Common myeloid progenitor, CD34-positive (primary cell): ENCODE measurements at regions not wholly inside any gene's neighbourhood (a gene's known extent, or its start where the extent isn't known, plus 50 kb on each side); places are given as distances from the start of the nearest gene placed in this dataset.

Experiments
- CTCF ChIA-PET: fragments of 350-600 bp; sonication (Branson Sonifier 250); formaldehyde crosslinking; loops from one replicate; lab custom pipeline; 2021; ENCODE audit warnings: antibody characterized with exemption; lab: Charles Lee
- POLR2A ChIA-PET: fragments of 350-600 bp; sonication (Branson Sonifier 250); formaldehyde crosslinking; loops from one replicate; lab custom pipeline; 2021; ENCODE audit warnings: antibody characterized with exemption; lab: Charles Lee
- DNase-seq, 3 donors: peaks; one replicate each; pipeline versions ENCODE4 v3.0.0 to v3.0.0-alpha.2; 2013
- H3K27ac ChIP-seq, 2 experiments: 1 replicate in 1 of 2; 2 replicates in 1 of 2; pipeline ENCODE4 v1.7.0; 2013; ENCODE audit warnings: inconsistent platforms in 2 of 2, low read length in 2 of 2, mild to moderate bottlenecking in 2 of 2, low read depth in 1 of 2, moderate library complexity in 1 of 2; ENCODE audit not compliant: severe bottlenecking in 2 of 2, insufficient read depth in 1 of 2, poor library complexity in 1 of 2
- H3K27me3 ChIP-seq, 5 experiments: replicated peaks in 2 of 5; 1 replicate in 3 of 5; 2 replicates in 2 of 5; pipeline versions ENCODE4 v1.6.1 to v1.7.0; 2013; ENCODE audit warnings: low read length in 4 of 5, mild to moderate bottlenecking in 2 of 5, moderate library complexity in 2 of 5, inconsistent platforms in 1 of 5; ENCODE audit not compliant: insufficient read depth in 5 of 5, control insufficient read depth in 4 of 5
- H3K36me3 ChIP-seq, 4 experiments: 1 replicate in 2 of 4; 2 replicates in 2 of 4; pipeline versions ENCODE4 v1.6.1 to v1.7.0; 2013; ENCODE audit warnings: low read length in 3 of 4, control low read depth in 1 of 4, mild to moderate bottlenecking in 1 of 4; ENCODE audit not compliant: control insufficient read depth in 4 of 4, insufficient read depth in 4 of 4
- H3K4me1 ChIP-seq, 4 experiments: 1 replicate in 3 of 4; 2 replicates in 1 of 4; pipeline versions ENCODE4 v1.6.1 to v1.7.1; 2013; ENCODE audit warnings: low read length in 3 of 4, mild to moderate bottlenecking in 3 of 4, control low read depth in 1 of 4, inconsistent platforms in 1 of 4, moderate library complexity in 1 of 4; ENCODE audit not compliant: control insufficient read depth in 4 of 4, insufficient read depth in 4 of 4; ENCODE audit errors: control extremely low read depth in 1 of 4
- H3K4me3 ChIP-seq, 7 experiments: 1 replicate in 4 of 7; 2 replicates in 3 of 7; pipeline versions ENCODE4 v1.5.1 to v1.7.0; 2013; ENCODE audit warnings: mild to moderate bottlenecking in 7 of 7, low read length in 6 of 7, moderate library complexity in 6 of 7, inconsistent platforms in 2 of 7, low read depth in 2 of 7, control low read depth in 1 of 7; ENCODE audit not compliant: insufficient read depth in 4 of 7, control insufficient read depth in 1 of 7; ENCODE audit errors: extremely low read depth in 1 of 7
- H3K9me3 ChIP-seq, 5 experiments: 1 replicate in 4 of 5; 2 replicates in 1 of 5; pipeline versions ENCODE4 v1.6.1 to v1.7.1; 2013; ENCODE audit warnings: low read length in 4 of 5, mild to moderate bottlenecking in 2 of 5, inconsistent platforms in 1 of 5, low read depth in 1 of 5, moderate library complexity in 1 of 5; ENCODE audit not compliant: control insufficient read depth in 4 of 5, insufficient read depth in 2 of 5; ENCODE audit errors: control extremely low read depth in 1 of 5
- WGBS: methylation state at CpG from one replicate; pipeline ENCODE4 v1.1.5; 2013; ENCODE audit not compliant: insufficient coverage; 5-methylcytosine and 5-hydroxymethylcytosine counted together

DNA sequence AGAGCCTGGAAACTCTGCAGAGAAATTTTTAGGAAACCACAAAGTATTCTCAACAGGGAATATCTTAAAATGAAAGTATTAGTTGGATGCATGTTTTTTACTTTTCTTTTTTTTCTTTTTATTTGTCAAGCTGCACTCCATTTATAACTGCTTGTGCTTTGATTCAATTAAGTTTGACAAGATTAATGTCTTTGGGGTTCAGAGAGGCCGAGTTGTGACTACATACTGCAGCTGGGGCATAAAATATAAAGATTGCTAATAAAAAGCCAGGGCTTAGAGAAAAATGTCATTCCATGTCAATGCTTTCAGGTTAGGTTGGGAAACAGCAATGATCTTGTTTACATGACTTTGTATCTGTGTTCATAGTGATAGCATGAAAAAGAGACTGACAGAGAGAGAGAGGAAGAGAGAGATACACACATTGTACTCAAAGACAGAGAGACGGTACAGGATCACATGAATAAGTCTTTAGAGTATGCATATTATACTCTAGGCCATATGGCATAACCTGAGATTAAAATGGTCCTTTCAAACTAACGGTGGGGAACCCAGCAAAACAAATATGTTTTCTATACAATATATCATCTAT, 1022.3 kb upstream of the CNTNAP5 start:
- Histone ChIP-seq H3K27ac (no peak overlapping the region), H3K27me3 (no peaks in the 10 kb centered on the region), H3K4me1 (no peaks in the 10 kb centered on the region), H3K4me3 (no peak overlapping the region), H3K9me3 (peaks cover 3 to 23% (median 6%) of the 10 kb centered on the region in 5 experiments), H3K36me3 (no peaks in the 10 kb centered on the region)
- POLR2A ChIA-PET: no interaction called here
- DNase-seq: no peak
- CTCF ChIA-PET: no interaction called here
- WGBS: 80% methylated on average over 1 of the region's 3 CpGs

GRCh38 chr2:123015186-123015585, 1009.9 kb upstream of the CNTNAP5 start:
- POLR2A ChIA-PET: no interaction called here
- no CpG with 5 or more reads among the region's 2 CpGs for WGBS

GRCh38 chr2:123035541-123035940, 989.5 kb upstream of the CNTNAP5 start:
- peaks cover 0 to 5% (median 0%) of the 10 kb centered on the region in 5 experiments for H3K9me3 ChIP-seq
- ChIA-PET POLR2A (no interaction called here), CTCF (no interaction called here)
- H3K4me3 ChIP-seq: no peak overlapping the region
- no peaks in the 10 kb centered on the region for H3K4me1 ChIP-seq
- no peak overlapping the region for H3K27ac ChIP-seq
- 73% methylated on average over 1 of the region's 1 CpG for WGBS
- peak; percentile 14 to 50 (median 28) for DNase-seq
- H3K27me3 ChIP-seq: no peaks in the 10 kb centered on the region
- H3K36me3 ChIP-seq: no peaks in the 10 kb centered on the region

More at GRCh38 chr2:123015186-123015585, 1009.9 kb upstream of the CNTNAP5 start:
- CTCF ChIA-PET: no interaction called here
- Histone ChIP-seq H3K27me3 (no peaks in the 10 kb centered on the region), H3K36me3 (no peaks in the 10 kb centered on the region), H3K9me3 (peaks cover 0 to 4% (median 0%) of the 10 kb centered on the region in 5 experiments), H3K4me3 (no peak overlapping the region), H3K27ac (no peak overlapping the region), H3K4me1 (no peaks in the 10 kb centered on the region)
- no peak for DNase-seq

DNA sequence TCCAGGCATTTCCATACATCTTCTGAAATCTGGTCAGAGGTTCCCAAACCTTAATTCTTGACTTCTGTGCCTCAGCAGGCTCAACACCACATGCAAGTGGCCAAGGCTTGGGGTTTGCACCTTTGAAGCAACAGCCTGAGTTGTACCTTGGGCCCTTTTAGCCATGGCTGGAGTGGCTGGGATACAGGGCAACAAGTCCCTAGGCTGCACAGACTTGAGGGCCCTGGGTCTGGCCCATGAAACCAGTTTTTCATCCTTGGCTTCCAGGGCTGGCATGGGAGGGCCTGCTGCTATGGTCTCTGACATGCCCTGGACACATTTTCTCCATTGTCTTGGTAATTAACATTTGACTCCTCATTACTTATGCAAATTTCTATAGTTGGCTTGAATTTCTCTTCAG, 988.8 kb upstream of the CNTNAP5 start:
- Histone ChIP-seq H3K4me1 (no peaks in the 10 kb centered on the region), H3K27me3 (no peaks in the 10 kb centered on the region), H3K4me3 (no peak overlapping the region), H3K27ac (no peak overlapping the region), H3K9me3 (peaks cover 0 to 5% (median 0%) of the 10 kb centered on the region in 5 experiments), H3K36me3 (no peaks in the 10 kb centered on the region)
- ChIA-PET CTCF (no interaction called here), POLR2A (no interaction called here)
- no peak for DNase-seq

GRCh38 chr2:123040506-123040905, 984.6 kb upstream of the CNTNAP5 start:
- no CpG with 5 or more reads among the region's 1 CpG for WGBS
- ChIA-PET POLR2A (no interaction called here), CTCF (no interaction called here)
- H3K9me3 ChIP-seq: peaks cover 0 to 3% (median 0%) of the 10 kb centered on the region in 5 experiments
- H3K27ac ChIP-seq: no peak overlapping the region
- H3K4me1 ChIP-seq: no peaks in the 10 kb centered on the region
- H3K27me3 ChIP-seq: no peaks in the 10 kb centered on the region
- H3K36me3 ChIP-seq: no peaks in the 10 kb centered on the region
- H3K4me3 ChIP-seq: no peak overlapping the region
- DNase-seq: no peak

GRCh38 chr2:123043458-123043857, 981.6 kb upstream of the CNTNAP5 start:
- H3K27ac ChIP-seq: no peak overlapping the region
- no peak overlapping the region for H3K4me3 ChIP-seq
- no peaks in the 10 kb centered on the region for H3K4me1 ChIP-seq
- ChIA-PET POLR2A (no interaction called here), CTCF (no interaction called here)
- no peaks in the 10 kb centered on the region for H3K27me3 ChIP-seq
- no CpG with 5 or more reads among the region's 1 CpG for WGBS
- DNase-seq: no peak
- no peaks in the 10 kb centered on the region for H3K36me3 ChIP-seq
- no peaks in the 10 kb centered on the region for H3K9me3 ChIP-seq

DNA sequence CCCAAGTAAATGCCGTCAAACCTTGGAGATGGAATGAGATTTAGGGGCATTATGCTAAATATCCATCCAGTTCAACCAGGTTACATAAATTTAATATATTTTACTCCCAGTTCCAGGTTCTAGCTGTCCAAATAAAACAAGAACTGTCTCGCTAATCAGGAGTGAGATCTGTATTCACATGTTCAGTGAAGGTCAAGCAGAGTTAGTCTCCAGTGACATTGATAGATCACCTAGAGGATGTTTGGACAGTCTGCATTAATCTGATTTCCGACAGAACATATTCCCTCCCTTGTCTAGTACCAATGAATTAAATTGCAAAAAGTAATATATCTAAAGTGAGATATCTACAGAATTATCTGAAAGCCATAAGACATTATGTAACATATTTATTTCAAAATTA, 979.4 kb upstream of the CNTNAP5 start:
- no peak overlapping the region for H3K4me3 ChIP-seq
- H3K4me1 ChIP-seq: no peaks in the 10 kb centered on the region
- ChIA-PET POLR2A (no interaction called here), CTCF (no interaction called here)
- no peaks in the 10 kb centered on the region for H3K27me3 ChIP-seq
- WGBS: 100% methylated on average over 1 of the region's 3 CpGs
- H3K27ac ChIP-seq: no peak overlapping the region
- H3K36me3 ChIP-seq: no peaks in the 10 kb centered on the region
- H3K9me3 ChIP-seq: no peaks in the 10 kb centered on the region
- DNase-seq: no peak
